Astrocyte (in vitro differentiated cells and primary cell): ENCODE measurements at regions not wholly inside any gene's neighbourhood (a gene's known extent, or its start where the extent isn't known, plus 50 kb on each side); places are given as distances from the start of the nearest gene placed in this dataset.

Experiments
- EZH2 ChIP-seq: IDR thresholded peaks from 2 replicates; pipeline ENCODE4 v1.6.1; 2012; ENCODE audit warnings: mild to moderate bottlenecking, low read length, inconsistent platforms; ENCODE audit not compliant: insufficient read depth
- TF ChIP-seq, protein P1 (sequence below): IDR thresholded peaks from 2 replicates; pipeline ENCODE4 v1.5.1; 2011; ENCODE audit warnings: low read depth, mild to moderate bottlenecking, inconsistent platforms, low read length, moderate library complexity; ENCODE audit not compliant: insufficient read depth

GRCh38 chr22:47654922-47655491, 892.6 kb downstream of the TBC1D22A start:
- TF ChIP-seq, protein P1, sequence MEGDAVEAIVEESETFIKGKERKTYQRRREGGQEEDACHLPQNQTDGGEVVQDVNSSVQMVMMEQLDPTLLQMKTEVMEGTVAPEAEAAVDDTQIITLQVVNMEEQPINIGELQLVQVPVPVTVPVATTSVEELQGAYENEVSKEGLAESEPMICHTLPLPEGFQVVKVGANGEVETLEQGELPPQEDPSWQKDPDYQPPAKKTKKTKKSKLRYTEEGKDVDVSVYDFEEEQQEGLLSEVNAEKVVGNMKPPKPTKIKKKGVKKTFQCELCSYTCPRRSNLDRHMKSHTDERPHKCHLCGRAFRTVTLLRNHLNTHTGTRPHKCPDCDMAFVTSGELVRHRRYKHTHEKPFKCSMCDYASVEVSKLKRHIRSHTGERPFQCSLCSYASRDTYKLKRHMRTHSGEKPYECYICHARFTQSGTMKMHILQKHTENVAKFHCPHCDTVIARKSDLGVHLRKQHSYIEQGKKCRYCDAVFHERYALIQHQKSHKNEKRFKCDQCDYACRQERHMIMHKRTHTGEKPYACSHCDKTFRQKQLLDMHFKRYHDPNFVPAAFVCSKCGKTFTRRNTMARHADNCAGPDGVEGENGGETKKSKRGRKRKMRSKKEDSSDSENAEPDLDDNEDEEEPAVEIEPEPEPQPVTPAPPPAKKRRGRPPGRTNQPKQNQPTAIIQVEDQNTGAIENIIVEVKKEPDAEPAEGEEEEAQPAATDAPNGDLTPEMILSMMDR: no peak
- no peak for TF ChIP-seq EZH2
